ENCODE measurements at regions not wholly inside any gene's neighbourhood (a gene's known extent, or its start where the extent isn't known, plus 50 kb on each side); places are given as distances from the start of the nearest gene placed in this dataset.

DNA sequence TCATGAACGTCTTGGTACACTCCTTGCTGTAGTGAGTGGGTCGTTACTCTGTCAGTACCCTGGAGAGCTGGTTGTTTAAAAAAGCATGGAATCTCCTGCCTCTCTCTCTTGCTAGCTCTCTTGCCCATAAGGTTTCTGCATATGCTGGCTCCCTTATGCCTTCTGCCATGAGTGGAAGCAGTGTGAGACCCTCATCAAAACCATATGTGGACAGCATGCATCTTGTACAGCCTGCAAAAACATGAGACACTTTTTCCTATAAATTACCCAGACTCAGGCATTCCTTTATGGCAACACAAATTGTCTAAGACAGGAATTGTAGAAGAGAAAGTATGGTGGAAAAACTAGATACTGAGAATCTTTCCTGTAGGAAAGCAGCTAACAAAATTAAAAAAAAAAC, 516.3 kb downstream of the SLITRK6 start:
- H3K27ac Mint-ChIP-seq: no peak overlapping the region
- H3K9me3 Mint-ChIP-seq: peaks cover 3% of the 10 kb centered on the region
- H3K36me3 Mint-ChIP-seq: no peaks in the 10 kb centered on the region
- H3K4me3 Mint-ChIP-seq: no peak overlapping the region
- no peaks in the 10 kb centered on the region for H3K27me3 Mint-ChIP-seq
- no peak for ATAC-seq
- no peaks in the 10 kb centered on the region for H3K4me1 Mint-ChIP-seq

DNA sequence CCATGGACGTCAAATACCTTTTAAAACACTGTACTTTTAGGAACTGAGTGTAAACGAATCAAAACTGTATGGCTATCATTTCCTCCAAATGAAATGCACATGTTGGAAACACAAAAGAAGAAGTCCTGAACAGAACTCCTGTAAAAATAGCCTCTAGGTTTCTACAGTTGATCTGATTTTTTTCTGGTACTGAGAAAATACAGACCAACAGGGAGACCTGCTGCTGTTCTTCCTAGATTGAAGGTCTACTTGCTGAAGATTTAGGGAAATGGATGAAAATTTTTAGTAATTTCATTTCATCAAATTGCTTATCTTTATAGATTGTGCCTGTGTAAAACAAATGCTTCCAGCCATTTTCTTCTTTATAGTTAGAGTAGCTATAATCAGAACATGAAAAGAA, 520.4 kb downstream of the SLITRK6 start:
- Mint-ChIP-seq H3K27ac (no peak overlapping the region), H3K27me3 (no peaks in the 10 kb centered on the region), H3K36me3 (no peaks in the 10 kb centered on the region), H3K4me1 (no peaks in the 10 kb centered on the region), H3K4me3 (no peak overlapping the region), H3K9me3 (no peaks in the 10 kb centered on the region)
- ATAC-seq: no peak

DNA sequence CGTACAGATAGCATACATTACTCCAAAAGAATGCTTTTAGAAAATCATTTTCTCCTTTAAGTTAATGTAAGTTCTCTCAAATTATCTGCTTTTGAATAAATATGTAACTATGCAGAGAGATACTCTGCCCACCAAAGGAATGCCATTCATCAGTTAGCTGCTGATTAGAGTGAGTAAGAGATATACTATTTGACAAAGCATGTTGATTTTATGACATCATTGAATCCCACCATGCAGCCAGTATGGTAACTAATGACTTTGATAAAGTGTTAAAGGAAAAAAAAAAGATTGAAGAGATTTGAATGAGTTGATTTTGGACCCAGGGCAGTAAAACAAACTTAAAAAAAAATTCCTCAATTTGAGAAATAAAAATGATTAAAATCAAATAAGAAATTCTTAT, 521.5 kb downstream of the SLITRK6 start:
- Mint-ChIP-seq H3K36me3 (no peaks in the 10 kb centered on the region), H3K27me3 (no peaks in the 10 kb centered on the region), H3K9me3 (peaks cover 3% of the 10 kb centered on the region), H3K4me3 (no peak overlapping the region), H3K4me1 (no peaks in the 10 kb centered on the region), H3K27ac (no peak overlapping the region)
- no peak for ATAC-seq

- H3K27ac Mint-ChIP-seq: no peak overlapping the region
- H3K36me3 Mint-ChIP-seq: no peaks in the 10 kb centered on the region
- no peak for ATAC-seq
- H3K4me3 Mint-ChIP-seq: no peak overlapping the region
- H3K27me3 Mint-ChIP-seq: no peaks in the 10 kb centered on the region
- H3K4me1 Mint-ChIP-seq: no peaks in the 10 kb centered on the region
- H3K9me3 Mint-ChIP-seq: peaks cover 8% of the 10 kb centered on the region
Observed at GRCh38 chr13:85266771-85267170, 532.4 kb downstream of the SLITRK6 start.

- Mint-ChIP-seq H3K4me3 (no peak overlapping the region), H3K27ac (no peak overlapping the region), H3K27me3 (no peaks in the 10 kb centered on the region), H3K4me1 (no peaks in the 10 kb centered on the region), H3K9me3 (peaks cover 4% of the 10 kb centered on the region), H3K36me3 (no peaks in the 10 kb centered on the region)
- no peak for ATAC-seq
Observed at GRCh38 chr13:85266331-85266730, 532.9 kb downstream of the SLITRK6 start.

DNA sequence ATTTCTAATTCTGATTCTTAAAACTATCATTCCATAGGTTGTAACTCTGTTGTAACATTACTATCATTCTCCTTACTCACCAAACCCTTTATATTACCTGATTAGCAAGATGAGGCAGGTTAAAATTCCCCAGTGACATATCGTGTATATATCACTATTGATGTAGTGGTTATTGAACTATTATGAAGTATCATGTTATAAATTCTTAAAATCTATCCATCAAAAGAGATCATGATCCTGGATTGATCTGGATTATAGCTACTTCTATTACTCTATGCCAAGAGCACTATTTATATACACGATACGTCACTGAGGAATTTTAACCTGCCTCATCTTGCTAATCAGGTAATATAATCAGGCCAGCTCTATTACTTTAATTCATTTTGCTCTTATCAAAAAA, 533.9 kb downstream of the SLITRK6 start:
- Mint-ChIP-seq H3K27ac (no peak overlapping the region), H3K27me3 (no peaks in the 10 kb centered on the region), H3K4me1 (no peaks in the 10 kb centered on the region), H3K9me3 (peaks cover 3% of the 10 kb centered on the region), H3K4me3 (no peak overlapping the region), H3K36me3 (no peaks in the 10 kb centered on the region)
- ATAC-seq: no peak

GRCh38 chr13:85262499-85262898, 536.7 kb downstream of the SLITRK6 start:
- Mint-ChIP-seq H3K27ac (no peak overlapping the region), H3K4me3 (no peak overlapping the region), H3K27me3 (no peaks in the 10 kb centered on the region), H3K9me3 (no peaks in the 10 kb centered on the region), H3K4me1 (no peaks in the 10 kb centered on the region), H3K36me3 (no peaks in the 10 kb centered on the region)
- ATAC-seq: no peak

GRCh38 chr13:85261757-85262346, 537.4 kb downstream of the SLITRK6 start:
- Mint-ChIP-seq H3K4me3 (no peak overlapping the region), H3K27ac (no peak overlapping the region), H3K4me1 (no peaks in the 10 kb centered on the region), H3K36me3 (no peaks in the 10 kb centered on the region), H3K27me3 (no peaks in the 10 kb centered on the region), H3K9me3 (no peaks in the 10 kb centered on the region)
- ATAC-seq: no peak

GRCh38 chr13:85260896-85261295, 538.3 kb downstream of the SLITRK6 start:
- H3K4me3 Mint-ChIP-seq: no peak overlapping the region
- H3K4me1 Mint-ChIP-seq: no peaks in the 10 kb centered on the region
- no peaks in the 10 kb centered on the region for H3K9me3 Mint-ChIP-seq
- ATAC-seq: no peak
- no peaks in the 10 kb centered on the region for H3K27me3 Mint-ChIP-seq
- H3K27ac Mint-ChIP-seq: no peak overlapping the region
- no peaks in the 10 kb centered on the region for H3K36me3 Mint-ChIP-seq

DNA sequence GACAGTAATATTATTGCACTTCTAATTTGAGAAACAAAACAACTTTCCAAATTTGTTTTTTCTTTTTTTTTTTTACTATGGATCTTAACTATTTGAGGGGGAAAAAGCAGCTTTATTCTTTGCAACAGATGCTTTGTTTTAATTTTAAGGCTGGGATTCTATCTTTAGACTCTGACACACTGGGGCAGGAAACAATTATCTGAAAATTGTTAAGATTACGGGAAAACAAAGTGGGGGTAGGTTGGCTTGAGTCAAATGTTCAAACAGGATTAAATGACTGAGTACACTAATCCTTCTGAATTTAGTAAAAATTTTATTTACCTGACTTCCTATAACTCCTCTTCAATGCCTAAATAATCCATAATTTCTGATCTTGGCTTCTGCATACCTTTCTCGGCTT, 543.2 kb downstream of the SLITRK6 start:
- Mint-ChIP-seq H3K4me3 (no peak overlapping the region), H3K27ac (no peak overlapping the region), H3K27me3 (no peaks in the 10 kb centered on the region), H3K9me3 (no peaks in the 10 kb centered on the region), H3K36me3 (no peaks in the 10 kb centered on the region), H3K4me1 (no peaks in the 10 kb centered on the region)
- ATAC-seq: no peak

DNA sequence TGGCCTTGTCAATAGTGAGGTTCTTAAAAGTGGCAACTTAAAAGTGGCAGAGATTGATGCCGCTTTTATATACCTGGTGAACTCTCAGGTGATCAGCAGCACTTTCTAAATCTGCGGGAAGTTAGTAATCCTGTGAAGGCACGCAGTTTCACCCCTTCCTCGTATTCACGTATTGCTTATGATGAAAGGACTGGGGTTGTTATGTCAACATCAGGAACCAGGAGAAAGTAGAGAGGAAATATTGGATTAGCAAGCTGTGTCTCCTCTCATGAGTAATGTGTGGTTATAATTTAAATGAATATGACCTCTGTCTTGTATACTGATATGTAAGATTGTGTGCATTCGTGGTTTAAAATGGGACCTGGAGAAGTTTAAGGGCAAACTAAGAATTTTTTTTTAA, 544.6 kb downstream of the SLITRK6 start:
- H3K9me3 Mint-ChIP-seq: no peaks in the 10 kb centered on the region

GRCh38 chr13:85249151-85249550, 550.1 kb downstream of the SLITRK6 start:
- no peak overlapping the region for H3K27ac Mint-ChIP-seq
- H3K4me3 Mint-ChIP-seq: no peak overlapping the region
- H3K36me3 Mint-ChIP-seq: no peaks in the 10 kb centered on the region
- H3K27me3 Mint-ChIP-seq: no peaks in the 10 kb centered on the region
- H3K4me1 Mint-ChIP-seq: no peaks in the 10 kb centered on the region
- no peaks in the 10 kb centered on the region for H3K9me3 Mint-ChIP-seq
- ATAC-seq: no peak

More for the DNA sequence above, 544.6 kb downstream of the SLITRK6 start:
- ATAC-seq: no peak
- Mint-ChIP-seq H3K36me3 (no peaks in the 10 kb centered on the region), H3K27me3 (no peaks in the 10 kb centered on the region), H3K4me1 (no peaks in the 10 kb centered on the region), H3K27ac (no peak overlapping the region), H3K4me3 (no peak overlapping the region)

DNA sequence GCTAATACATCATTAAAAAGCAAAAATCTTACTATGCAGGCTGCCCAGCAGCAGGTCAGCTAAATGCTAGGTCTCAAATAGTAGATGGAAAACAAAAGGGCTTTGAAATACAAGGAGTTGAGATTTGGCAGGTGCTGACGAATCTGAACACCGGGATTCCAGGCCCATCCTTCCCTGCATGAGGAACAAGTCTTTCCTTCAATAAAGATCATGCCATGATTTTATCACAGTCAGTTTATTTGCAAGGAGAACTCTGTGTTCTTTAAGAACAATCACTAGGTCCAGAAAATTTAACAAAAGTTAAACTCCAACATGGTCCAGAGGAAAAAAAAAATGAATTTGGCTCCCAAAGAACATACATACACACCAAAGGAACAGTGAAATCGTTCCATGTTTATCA, 551.4 kb downstream of the SLITRK6 start:
- no peak for ATAC-seq
- H3K27ac Mint-ChIP-seq: no peak overlapping the region
- no peaks in the 10 kb centered on the region for H3K27me3 Mint-ChIP-seq
- no peaks in the 10 kb centered on the region for H3K9me3 Mint-ChIP-seq
- no peaks in the 10 kb centered on the region for H3K4me1 Mint-ChIP-seq
- H3K4me3 Mint-ChIP-seq: no peak overlapping the region
- no peaks in the 10 kb centered on the region for H3K36me3 Mint-ChIP-seq

DNA sequence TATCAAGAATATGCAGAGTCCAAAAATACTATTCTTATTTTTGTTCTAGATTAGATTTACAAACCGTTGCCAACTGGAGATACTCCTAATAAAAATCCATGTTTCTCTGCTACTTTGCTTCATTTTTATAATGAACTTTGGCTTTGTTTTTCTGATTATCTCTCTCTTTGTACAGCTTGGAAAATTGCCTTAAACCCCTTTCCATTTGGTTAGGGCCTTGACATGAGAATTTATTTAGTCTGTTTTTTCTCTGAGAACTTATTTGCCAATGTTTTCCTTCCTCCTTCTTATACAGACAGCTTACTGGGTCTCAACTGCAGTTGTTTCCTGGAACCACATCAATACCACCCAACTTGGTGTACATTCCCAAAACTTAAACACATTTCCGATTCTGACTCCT, 555.4 kb downstream of the SLITRK6 start:
- peaks cover 3% of the 10 kb centered on the region for H3K9me3 Mint-ChIP-seq
- no peak overlapping the region for H3K27ac Mint-ChIP-seq
- H3K27me3 Mint-ChIP-seq: no peaks in the 10 kb centered on the region
- no peak overlapping the region for H3K4me3 Mint-ChIP-seq
- H3K36me3 Mint-ChIP-seq: no peaks in the 10 kb centered on the region
- no peak for ATAC-seq
- H3K4me1 Mint-ChIP-seq: no peaks in the 10 kb centered on the region

DNA sequence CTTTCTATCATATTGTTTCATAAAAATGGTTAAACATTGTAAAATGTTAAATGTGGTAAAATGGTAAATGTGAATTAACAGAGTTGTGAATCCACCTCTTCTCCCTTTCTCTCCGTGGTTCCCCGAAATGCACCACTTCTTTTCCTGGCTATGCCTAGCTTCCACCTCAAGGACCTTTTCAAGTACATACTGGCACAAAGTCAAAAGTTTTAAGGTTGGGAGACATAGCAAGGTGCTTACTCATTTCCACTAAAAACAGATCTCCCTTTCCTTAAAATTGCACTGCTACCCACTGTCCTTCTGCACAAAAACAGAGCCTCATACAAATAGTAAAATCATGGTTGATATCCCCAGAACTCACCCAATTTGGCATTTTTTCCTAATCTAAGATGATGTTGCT, 558.2 kb downstream of the SLITRK6 start:
- Mint-ChIP-seq H3K27ac (no peak overlapping the region), H3K9me3 (peaks cover 3% of the 10 kb centered on the region), H3K27me3 (no peaks in the 10 kb centered on the region), H3K4me3 (no peak overlapping the region), H3K4me1 (no peaks in the 10 kb centered on the region), H3K36me3 (no peaks in the 10 kb centered on the region)
- ATAC-seq: no peak

GRCh38 chr13:85236413-85236812, 562.8 kb downstream of the SLITRK6 start:
- H3K27me3 Mint-ChIP-seq: no peaks in the 10 kb centered on the region
- no peaks in the 10 kb centered on the region for H3K4me1 Mint-ChIP-seq
- H3K9me3 Mint-ChIP-seq: peaks cover 3% of the 10 kb centered on the region
- H3K27ac Mint-ChIP-seq: no peak overlapping the region
- H3K4me3 Mint-ChIP-seq: no peak overlapping the region
- H3K36me3 Mint-ChIP-seq: no peaks in the 10 kb centered on the region
- ATAC-seq: no peak

GRCh38 chr13:85230691-85231093, 568.5 kb downstream of the SLITRK6 start:
- no peaks in the 10 kb centered on the region for H3K4me1 Mint-ChIP-seq
- H3K27ac Mint-ChIP-seq: no peak overlapping the region
- ATAC-seq: no peak
- no peak overlapping the region for H3K4me3 Mint-ChIP-seq
- no peaks in the 10 kb centered on the region for H3K36me3 Mint-ChIP-seq
- H3K27me3 Mint-ChIP-seq: no peaks in the 10 kb centered on the region
- H3K9me3 Mint-ChIP-seq: no peaks in the 10 kb centered on the region

Measured in stimulated activated memory B cell treated with anti-CD40 and anti-IgM and Interleukin-4, amounts not matched to agents 10 μg/mL and 1 μg/mL and 100 μg/mL, for 72 hours (primary cell).